GM18858 (cell line): ENCODE measurements at regions not wholly inside any gene's neighbourhood (a gene's known extent, or its start where the extent isn't known, plus 50 kb on each side); places are given as distances from the start of the nearest gene placed in this dataset.
"Not testable (repeated sequence)": the region's sequence is repeated elsewhere in the genome, so short reads cannot be mapped to it uniquely, and the experiment has no call there.

ENCODE experiments used
- ATAC-seq: cut with Tn5 transposase; IDR thresholded peaks from one replicate; pipeline ENCODE4 v1.9.1; 2021; ENCODE audit not compliant: unreplicated experiment

GRCh38 chr10:108000365-108000764 is 835.9 kb upstream of the SORCS1 start:
- no peak for ATAC-seq

- ATAC-seq: peak; percentile 76
Observed at GRCh38 chr10:107994621-107995270, 830.2 kb upstream of the SORCS1 start.

DNA sequence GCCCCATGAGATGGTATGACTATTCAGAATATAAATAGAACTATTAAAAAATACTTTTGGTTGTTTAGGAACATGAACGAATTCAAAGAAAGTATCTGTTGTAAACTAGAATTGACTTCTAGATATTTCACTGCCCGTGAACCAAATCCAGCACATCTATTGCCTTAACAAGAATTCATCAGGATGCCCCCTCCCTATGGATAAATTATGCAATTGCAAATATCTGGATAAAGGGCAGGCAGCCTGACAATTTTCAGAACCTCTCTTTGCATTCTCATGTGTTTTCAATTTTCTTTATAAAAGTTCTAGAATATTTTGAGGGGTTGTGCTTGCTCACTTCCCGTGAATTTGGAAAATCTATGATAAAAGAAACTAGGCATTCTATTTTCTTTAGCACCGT is 822.1 kb upstream of the SORCS1 start:
- ATAC-seq: no peak

- no peak for ATAC-seq
Observed at GRCh38 chr10:107984581-107984980, 820.1 kb upstream of the SORCS1 start.

- ATAC-seq: no peak
Observed at GRCh38 chr10:107984149-107984548, 819.6 kb upstream of the SORCS1 start.

DNA sequence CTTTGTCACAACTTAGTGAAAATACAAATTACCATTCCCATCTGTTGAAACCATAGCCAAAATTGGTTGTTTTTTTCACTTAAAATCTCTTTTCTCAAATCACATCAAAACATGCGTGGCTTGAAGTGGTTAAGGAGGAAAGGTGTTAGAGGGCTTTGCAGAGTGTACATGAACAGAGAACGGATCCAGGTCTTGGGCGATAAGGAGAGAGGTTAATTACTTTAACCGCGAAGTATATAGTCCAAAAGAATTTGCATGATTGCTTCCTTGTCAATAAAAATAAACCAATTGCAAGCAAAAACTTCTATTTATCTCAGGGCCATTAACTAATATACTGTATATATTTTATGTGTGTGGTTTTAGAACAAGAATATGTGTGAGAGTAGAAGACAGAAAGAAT is 813.9 kb upstream of the SORCS1 start:
- ATAC-seq: no peak

DNA sequence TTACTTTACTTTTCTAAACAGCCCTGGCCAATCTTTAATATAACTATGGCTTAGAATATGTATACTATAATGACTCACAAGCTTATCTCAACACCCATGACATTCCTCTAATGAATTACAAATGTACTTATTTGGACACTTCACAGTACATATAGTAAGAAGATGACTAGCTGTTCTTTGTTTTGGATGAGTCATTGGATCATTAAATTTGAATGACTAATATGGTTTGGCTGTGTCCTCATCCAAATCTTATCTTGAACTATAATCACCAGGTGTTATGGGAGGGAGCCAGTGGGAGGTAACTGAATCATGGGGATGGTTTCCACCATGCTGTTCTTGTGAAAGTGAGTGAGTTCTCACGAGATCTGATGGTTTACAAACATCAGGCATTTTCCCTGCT is 807.5 kb upstream of the SORCS1 start:
- ATAC-seq: no peak

DNA sequence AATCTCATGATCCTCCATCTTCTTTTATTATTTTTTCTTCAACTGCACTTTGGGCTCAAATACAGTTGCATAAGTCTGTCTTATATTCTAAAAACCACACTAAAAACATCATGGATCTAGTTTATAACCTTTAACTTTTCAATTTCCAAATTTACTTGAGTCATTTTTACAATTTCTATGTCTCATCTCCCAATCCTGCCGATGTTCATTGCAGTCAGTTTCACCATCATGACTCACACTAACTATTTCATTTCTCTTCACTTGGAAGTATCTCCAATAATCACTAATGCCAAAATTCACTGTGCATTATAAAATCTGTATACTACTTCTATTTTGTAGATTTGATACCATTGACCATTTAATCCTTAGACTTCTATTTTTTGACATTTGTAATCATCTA is 806.9 kb upstream of the SORCS1 start:
- no peak for ATAC-seq

- ATAC-seq: no peak
Observed at GRCh38 chr10:107970512-107970911, 806.0 kb upstream of the SORCS1 start.

DNA sequence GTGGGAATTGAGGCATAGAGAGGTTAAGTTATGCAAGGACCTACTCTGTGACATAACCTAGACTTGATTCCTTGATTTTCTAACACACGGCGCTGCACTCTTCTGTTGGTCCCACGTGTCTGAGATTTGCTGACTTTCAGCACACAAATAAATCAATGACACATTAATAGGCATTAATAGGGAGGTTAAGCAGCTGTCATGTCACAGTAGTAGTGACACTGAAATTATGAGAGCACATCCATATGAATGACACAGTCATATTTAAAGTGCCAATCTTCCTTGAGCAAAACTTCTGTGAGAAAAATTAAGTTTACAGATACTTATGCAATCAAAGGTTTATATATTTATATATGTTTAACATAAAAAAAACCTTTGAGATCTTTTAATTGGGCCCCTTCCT is 805.4 kb upstream of the SORCS1 start:
- no peak for ATAC-seq

DNA sequence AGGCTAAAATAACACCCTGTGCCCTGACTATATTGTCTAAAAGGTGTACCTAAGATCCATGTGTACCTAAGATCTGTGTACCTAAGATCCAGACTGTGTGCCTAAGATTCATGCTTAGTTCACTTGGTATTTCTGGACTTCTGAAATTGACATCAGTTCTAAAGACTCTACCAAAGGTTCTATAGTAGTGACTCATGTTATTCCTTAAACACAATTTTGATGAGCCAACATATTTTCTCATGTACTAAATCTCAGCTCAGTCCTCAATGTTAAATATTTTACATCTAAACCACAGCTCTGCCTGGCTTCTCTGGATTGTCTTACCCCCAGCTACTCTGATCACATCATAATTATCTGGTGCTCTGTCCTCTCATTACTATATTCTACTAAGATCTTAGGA is 802.3 kb upstream of the SORCS1 start:
- ATAC-seq: no peak

GRCh38 chr10:107952649-107953556 is 788.4 kb upstream of the SORCS1 start:
- no peak for ATAC-seq

GRCh38 chr10:107950411-107951062 is 786.0 kb upstream of the SORCS1 start:
- not testable (repeated sequence) for ATAC-seq

DNA sequence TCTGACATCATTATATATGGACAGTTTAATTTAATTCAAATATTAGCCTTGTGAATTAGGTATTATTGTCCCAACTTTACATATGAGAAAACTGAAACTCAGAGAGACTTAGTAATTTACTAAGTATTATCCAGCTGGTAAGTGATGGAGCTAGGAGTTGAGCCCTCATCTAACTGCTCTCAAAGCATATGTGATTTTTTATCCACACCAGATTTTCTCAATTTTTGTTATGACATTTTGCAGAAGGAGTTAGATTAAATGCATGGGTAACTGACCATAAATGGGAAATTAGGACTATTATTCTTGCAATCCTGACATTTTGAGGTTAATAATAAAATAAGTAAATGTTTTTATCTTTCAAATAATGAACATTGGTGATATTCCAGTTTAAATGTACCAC is 778.3 kb upstream of the SORCS1 start:
- no peak for ATAC-seq

- no peak for ATAC-seq
Observed at GRCh38 chr10:107933076-107933475, 768.6 kb upstream of the SORCS1 start.

GRCh38 chr10:107931808-107932207 is 767.3 kb upstream of the SORCS1 start:
- ATAC-seq: no peak

DNA sequence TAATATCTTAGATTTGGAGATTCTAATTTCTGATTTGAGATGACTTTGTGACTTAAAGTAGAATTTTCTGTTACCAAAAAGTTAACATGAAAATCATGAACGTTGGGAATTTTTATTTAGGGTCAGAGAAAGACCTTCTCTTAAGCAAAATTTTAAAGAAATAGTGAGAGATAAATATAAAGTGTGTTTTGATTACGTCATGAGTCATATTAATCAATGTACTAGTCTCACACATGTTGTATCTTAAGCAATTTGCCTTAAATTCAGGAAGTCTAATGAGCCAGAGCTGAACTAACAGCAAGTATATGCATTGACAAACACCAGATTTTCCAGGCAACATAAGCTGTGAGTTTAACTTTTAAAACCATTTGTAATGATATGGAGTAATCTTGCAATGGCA is 765.5 kb upstream of the SORCS1 start:
- no peak for ATAC-seq

- no peak for ATAC-seq
Observed at GRCh38 chr10:107924458-107924857, 760.0 kb upstream of the SORCS1 start.

DNA sequence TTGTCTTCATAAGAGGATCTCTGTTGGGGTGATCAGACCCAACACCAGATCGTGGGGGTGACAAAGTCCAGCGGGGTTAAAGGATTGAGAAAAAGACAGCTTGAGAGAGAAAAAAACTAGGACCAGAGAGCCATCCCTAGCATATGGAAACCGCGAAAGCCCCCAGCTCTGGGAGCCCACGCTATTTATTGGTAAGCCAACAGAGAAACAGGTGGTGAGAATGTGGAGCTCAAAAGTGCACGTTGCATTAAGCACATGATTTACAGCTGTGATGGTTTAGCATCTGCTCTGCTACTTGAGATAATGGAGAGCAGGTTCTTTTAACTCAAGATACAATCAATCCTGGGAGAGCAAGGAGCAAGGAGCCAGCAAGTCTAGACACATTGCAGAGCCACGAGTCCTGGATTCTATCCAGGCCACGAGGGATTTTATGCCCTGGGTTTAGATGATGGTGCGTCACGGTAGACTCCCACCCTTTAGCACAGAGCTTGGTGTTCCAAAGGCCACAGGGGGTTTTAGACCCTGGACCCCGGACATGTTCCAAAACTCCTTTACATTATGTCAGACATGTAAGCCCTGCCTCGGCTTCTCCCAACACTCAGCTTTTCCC is 755.2 kb upstream of the SORCS1 start:
- no peak for ATAC-seq

GRCh38 chr10:107918171-107918570 is 753.7 kb upstream of the SORCS1 start:
- ATAC-seq: no peak

- no peak for ATAC-seq
Observed at GRCh38 chr10:107915215-107915610, 750.7 kb upstream of the SORCS1 start.
